ENCODE measurements at regions not wholly inside any gene's neighbourhood (a gene's known extent, or its start where the extent isn't known, plus 50 kb on each side); places are given as distances from the start of the nearest gene placed in this dataset.

DNA sequence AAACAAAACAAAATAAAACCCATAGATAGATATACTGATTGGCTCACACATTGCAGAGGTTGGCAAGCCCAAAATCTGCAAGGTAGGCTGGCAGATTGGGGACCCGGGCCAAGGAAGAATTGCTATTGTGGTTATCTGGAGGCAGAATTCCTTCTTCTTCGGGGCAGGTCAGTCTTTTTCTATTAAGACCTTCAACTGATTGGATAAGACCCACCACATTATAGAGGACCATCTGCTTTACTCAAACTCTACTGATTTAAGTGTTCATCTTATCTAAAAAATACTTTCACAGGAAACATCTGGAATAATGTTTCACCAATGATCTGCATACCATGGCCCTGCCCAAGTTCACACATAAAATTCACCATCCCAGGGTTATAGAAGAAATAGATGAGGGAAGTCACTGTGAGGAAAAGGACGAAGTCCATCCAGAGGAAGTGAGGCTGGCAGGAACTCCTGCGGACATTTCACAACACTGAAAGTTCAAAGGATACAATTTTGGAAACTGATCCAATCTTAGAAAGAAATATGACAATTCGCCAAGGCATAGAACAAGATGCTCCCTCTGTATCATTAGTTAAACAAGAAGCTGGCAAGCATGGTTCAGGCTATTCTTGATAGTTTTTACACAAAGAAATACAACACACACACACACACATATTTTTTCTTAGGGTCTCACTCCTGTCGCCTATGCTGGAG, 127.6 kb upstream of the MED13L start:
- CTCF ChIA-PET: no interaction called here
- POLR2A ChIA-PET: no interaction called here
- peaks cover 3% of the 10 kb centered on the region for H3K36me3 Mint-ChIP-seq (ENCODE audit: low read depth)
- H3K9me3 Mint-ChIP-seq: peaks cover 15% of the 10 kb centered on the region
- H3K27ac Mint-ChIP-seq: no peak overlapping the region
- H3K4me3 Mint-ChIP-seq: no peak overlapping the region
- no peaks in the 10 kb centered on the region for H3K4me1 Mint-ChIP-seq
- no peak for DNase-seq
- H3K27me3 Mint-ChIP-seq: no peaks in the 10 kb centered on the region

GRCh38 chr12:116406529-116406928, 129.0 kb upstream of the MED13L start:
- Mint-ChIP-seq H3K36me3 (ENCODE audit: low read depth) (no peaks in the 10 kb centered on the region), H3K4me1 (peaks cover 3% of the 10 kb centered on the region), H3K27ac (no peak overlapping the region), H3K4me3 (no peak overlapping the region), H3K27me3 (no peaks in the 10 kb centered on the region), H3K9me3 (peaks cover 4% of the 10 kb centered on the region)
- POLR2A ChIA-PET: interaction anchor here (0.6 kb wide), 1 partner anchor 18 kb away, joined by 9 read pairs; no protein-coding TSS in a partner anchor
- CTCF ChIA-PET: interaction anchor here (1.1 to 1.5 kb wide), 3 partner anchors 8 to 173 kb away, joined by 3 to 4 read pairs (median 4); no protein-coding TSS in a partner anchor
- no peak for DNase-seq

- ChIA-PET POLR2A (no interaction called here), CTCF (no interaction called here)
- Mint-ChIP-seq H3K4me1 (peaks cover 3% of the 10 kb centered on the region), H3K9me3 (no peaks in the 10 kb centered on the region), H3K4me3 (no peak overlapping the region), H3K27me3 (no peaks in the 10 kb centered on the region), H3K36me3 (ENCODE audit: low read depth) (no peaks in the 10 kb centered on the region), H3K27ac (no peak overlapping the region)
- no peak for DNase-seq
Measured at GRCh38 chr12:116408489-116409250, 131.2 kb upstream of the MED13L start.

- Mint-ChIP-seq H3K27ac (no peak overlapping the region), H3K9me3 (no peaks in the 10 kb centered on the region), H3K27me3 (no peaks in the 10 kb centered on the region), H3K36me3 (ENCODE audit: low read depth) (no peaks in the 10 kb centered on the region), H3K4me1 (peaks cover 3% of the 10 kb centered on the region), H3K4me3 (no peak overlapping the region)
- ChIA-PET CTCF (interaction anchor here (1.0 kb wide), 1 partner anchor 14 kb away, joined by 3 read pairs; no protein-coding TSS in a partner anchor), POLR2A (no interaction called here)
- no peak for DNase-seq
Measured at GRCh38 chr12:116411977-116412376, 134.5 kb upstream of the MED13L start.

- Mint-ChIP-seq H3K36me3 (ENCODE audit: low read depth) (no peaks in the 10 kb centered on the region), H3K4me1 (peaks cover 3% of the 10 kb centered on the region), H3K9me3 (no peaks in the 10 kb centered on the region), H3K4me3 (no peak overlapping the region), H3K27ac (no peak overlapping the region), H3K27me3 (no peaks in the 10 kb centered on the region)
- ChIA-PET CTCF (no interaction called here), POLR2A (no interaction called here)
- no peak for DNase-seq
Measured at GRCh38 chr12:116414891-116415290, 137.4 kb upstream of the MED13L start.

DNA sequence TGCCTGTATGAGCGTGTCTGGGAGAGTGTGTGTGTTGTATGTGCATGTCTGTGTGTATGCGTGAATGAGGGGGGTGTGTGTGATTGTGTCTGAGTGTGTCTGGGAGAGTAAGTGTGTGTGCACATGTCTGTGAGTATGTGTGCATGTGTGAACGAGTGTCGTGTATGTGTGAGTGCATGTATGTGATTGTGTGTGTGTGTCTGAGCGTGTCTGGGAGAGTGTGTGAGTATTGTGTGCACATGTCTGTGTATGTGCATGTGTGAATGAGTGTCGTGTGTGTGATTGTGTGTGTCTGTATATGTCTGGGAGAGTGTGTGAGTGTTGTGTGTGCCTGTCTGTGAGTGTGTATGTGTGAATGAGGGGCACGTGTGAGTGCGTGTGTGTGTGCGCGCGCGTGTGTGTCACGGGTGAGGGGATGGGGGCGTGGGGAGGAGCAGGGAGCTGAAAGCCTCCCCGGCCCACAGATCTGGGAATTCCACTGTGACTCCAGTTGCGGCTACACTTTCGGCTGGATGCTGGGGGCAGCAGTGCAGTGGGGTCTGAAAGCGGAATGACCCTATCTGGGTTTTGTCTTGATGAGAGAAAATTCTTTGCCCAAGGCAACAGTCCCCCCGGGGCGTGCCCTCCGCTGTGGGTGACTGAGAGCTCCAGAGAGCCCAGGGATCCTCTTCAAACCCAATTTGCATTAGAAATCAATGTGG, 138.1 kb upstream of the MED13L start:
- POLR2A ChIA-PET: no interaction called here
- CTCF ChIA-PET: no interaction called here
- no peak overlapping the region for H3K27ac Mint-ChIP-seq
- DNase-seq: no peak
- no peaks in the 10 kb centered on the region for H3K36me3 Mint-ChIP-seq (ENCODE audit: low read depth)
- H3K9me3 Mint-ChIP-seq: no peaks in the 10 kb centered on the region
- peaks cover 3% of the 10 kb centered on the region for H3K4me1 Mint-ChIP-seq
- H3K27me3 Mint-ChIP-seq: no peaks in the 10 kb centered on the region
- no peak overlapping the region for H3K4me3 Mint-ChIP-seq

- ChIA-PET POLR2A (no interaction called here), CTCF (no interaction called here)
- Mint-ChIP-seq H3K36me3 (ENCODE audit: low read depth) (no peaks in the 10 kb centered on the region), H3K27me3 (no peaks in the 10 kb centered on the region), H3K9me3 (no peaks in the 10 kb centered on the region), H3K4me1 (no peaks in the 10 kb centered on the region), H3K4me3 (no peak overlapping the region), H3K27ac (no peak overlapping the region)
- DNase-seq: no peak
Measured at GRCh38 chr12:116416166-116416565, 138.7 kb upstream of the MED13L start.

DNA sequence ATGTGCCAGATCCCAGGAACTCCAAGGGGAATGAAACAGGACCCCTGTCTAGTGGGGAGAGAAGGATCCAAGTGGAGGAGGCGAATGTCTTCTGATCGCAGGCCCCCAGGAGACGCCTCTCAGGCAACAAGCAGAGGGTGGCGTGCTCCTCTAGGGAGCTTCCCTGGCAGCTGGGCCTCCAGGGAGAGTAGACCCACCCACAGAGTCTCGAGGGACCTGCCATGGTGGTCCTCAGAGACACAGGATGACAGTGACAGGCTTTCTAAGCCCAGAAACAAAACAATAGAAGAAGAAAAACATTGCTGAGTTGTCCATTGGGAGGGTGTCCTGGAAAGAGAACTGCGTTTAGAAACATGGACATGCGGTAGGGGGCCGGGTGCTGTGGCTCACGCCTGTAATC, 140.6 kb upstream of the MAP1LC3B2 start:
- no peak for DNase-seq
- CTCF ChIA-PET: no interaction called here
- POLR2A ChIA-PET: no interaction called here
- H3K36me3 Mint-ChIP-seq (ENCODE audit: low read depth): peaks cover 3% of the 10 kb centered on the region
- H3K4me3 Mint-ChIP-seq: no peak overlapping the region
- H3K9me3 Mint-ChIP-seq: peaks cover 8% of the 10 kb centered on the region
- no peaks in the 10 kb centered on the region for H3K27me3 Mint-ChIP-seq
- no peak overlapping the region for H3K27ac Mint-ChIP-seq
- H3K4me1 Mint-ChIP-seq: no peaks in the 10 kb centered on the region

DNA sequence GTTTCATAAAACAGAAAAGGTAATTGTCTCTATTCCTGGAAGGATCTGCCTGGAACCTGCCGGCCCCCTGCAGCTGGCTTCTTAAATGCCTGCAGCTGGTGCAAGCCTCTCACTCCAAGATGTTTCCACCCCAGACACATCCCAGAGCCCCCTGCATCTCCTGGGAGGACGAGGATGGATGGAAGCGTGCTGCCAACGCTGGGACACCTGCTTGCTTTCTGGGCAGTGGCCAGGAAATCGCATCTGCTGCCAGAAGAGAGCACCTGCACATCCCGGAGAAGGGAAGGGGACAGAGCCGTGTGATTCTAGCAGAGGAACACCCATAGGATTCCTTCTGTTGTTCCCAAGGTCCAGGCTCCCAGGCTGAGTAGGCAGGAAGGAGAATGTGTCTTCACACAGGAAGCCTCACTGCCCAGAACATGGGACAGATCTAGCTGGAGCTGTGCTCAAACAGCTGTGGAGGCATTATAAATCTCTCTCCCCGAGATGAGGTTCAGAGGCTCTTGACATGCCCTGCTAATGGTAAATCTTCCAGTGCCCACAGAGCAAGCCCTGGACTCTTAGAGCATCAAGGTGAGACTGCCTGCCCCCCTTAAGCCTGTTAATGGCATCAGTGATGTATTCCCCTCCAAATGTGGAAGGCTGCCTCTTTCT, 138.8 kb upstream of the MAP1LC3B2 start:
- Mint-ChIP-seq H3K36me3 (ENCODE audit: low read depth) (peaks cover 3% of the 10 kb centered on the region), H3K4me3 (no peak overlapping the region), H3K27ac (no peak overlapping the region), H3K4me1 (no peaks in the 10 kb centered on the region), H3K9me3 (peaks cover 8% of the 10 kb centered on the region), H3K27me3 (no peaks in the 10 kb centered on the region)
- ChIA-PET CTCF (no interaction called here), POLR2A (no interaction called here)
- DNase-seq: no peak

DNA sequence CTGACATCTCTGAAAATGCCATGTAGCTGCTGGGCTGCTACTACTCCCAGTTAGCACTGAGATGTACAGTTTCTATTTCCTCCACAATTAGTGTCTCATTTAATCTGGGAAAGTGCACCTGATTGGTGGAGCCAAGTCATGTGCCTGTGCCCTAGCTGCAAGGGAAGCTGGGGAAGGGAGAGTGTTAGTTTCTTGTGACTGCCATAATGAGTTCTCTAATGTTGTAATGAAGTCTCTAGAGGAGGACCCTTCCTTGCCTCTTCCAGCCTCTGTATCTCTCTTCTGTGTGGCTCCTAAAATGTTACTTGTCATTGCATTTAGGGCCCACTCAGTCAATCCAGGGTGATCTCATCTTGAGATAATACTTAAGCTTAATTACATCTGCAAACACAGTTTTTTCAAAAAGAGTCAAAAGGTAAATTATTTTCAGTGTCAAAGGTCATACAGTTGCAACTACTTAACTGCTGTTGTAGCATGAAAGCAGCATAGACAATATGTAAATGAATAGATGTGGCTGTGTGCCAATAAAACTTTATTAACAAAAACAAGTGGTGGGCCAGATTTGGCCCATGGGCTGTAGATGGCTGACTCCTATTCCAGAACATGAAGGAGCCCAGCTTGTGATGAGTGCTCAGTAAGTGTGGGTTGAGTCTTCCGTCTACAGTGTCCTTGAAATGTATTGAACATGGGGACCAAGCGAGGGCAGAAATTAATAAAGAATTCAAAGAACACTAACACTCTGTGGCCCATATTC, 137.2 kb upstream of the MAP1LC3B2 start:
- Mint-ChIP-seq H3K9me3 (peaks cover 8% of the 10 kb centered on the region), H3K27ac (no peak overlapping the region), H3K4me1 (no peaks in the 10 kb centered on the region), H3K27me3 (no peaks in the 10 kb centered on the region), H3K36me3 (ENCODE audit: low read depth) (peaks cover 3% of the 10 kb centered on the region), H3K4me3 (no peak overlapping the region)
- ChIA-PET POLR2A (no interaction called here), CTCF (no interaction called here)
- no peak for DNase-seq

DNA sequence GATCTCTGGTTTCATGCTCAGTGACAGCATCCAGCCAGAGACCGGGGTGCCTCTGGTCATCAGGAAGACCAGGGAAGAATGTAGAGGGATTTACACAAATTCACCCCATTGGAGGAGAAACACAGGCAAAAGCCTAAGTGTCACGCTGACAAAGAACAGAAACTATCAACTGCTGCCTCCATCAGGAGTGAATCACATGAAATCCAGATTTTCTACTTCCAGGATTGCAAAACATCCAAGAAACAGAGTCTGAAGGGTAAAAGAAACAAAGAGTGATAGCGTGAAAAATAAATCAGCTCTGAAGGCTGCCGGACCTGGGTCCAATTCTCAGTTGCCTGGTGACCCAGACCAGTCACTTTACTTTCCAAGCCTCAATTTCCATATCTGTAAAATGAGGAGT, 136.1 kb upstream of the MAP1LC3B2 start:
- Mint-ChIP-seq H3K27ac (no peak overlapping the region), H3K4me1 (no peaks in the 10 kb centered on the region), H3K4me3 (no peak overlapping the region), H3K9me3 (peaks cover 8% of the 10 kb centered on the region), H3K36me3 (ENCODE audit: low read depth) (peaks cover 3% of the 10 kb centered on the region), H3K27me3 (no peaks in the 10 kb centered on the region)
- ChIA-PET POLR2A (no interaction called here), CTCF (no interaction called here)
- DNase-seq: no peak
